HG02885 (cell line): ENCODE measurements at regions not wholly inside any gene's neighbourhood (a gene's known extent, or its start where the extent isn't known, plus 50 kb on each side); places are given as distances from the start of the nearest gene placed in this dataset.
"Not testable (repeated sequence)": the region's sequence is repeated elsewhere in the genome, so short reads cannot be mapped to it uniquely, and the experiment has no call there.

Experiments used
- ATAC-seq: cut with Tn5 transposase; IDR thresholded peaks from one replicate; pipeline ENCODE4 v1.9.1; 2021; ENCODE audit warnings: mild to moderate bottlenecking; ENCODE audit not compliant: unreplicated experiment, poor library complexity

- ATAC-seq: no peak
Observed at GRCh38 chr3:27661797-27662196, 60.3 kb downstream of the EOMES start.

GRCh38 chr3:27659279-27660021, 62.7 kb downstream of the EOMES start:
- peak; percentile 83 for ATAC-seq

GRCh38 chr3:27658741-27659140, 63.4 kb downstream of the EOMES start:
- ATAC-seq: no peak

- no peak for ATAC-seq
Observed at GRCh38 chr3:27657871-27658270, 64.3 kb downstream of the EOMES start.

- no peak for ATAC-seq
Observed at GRCh38 chr3:27657404-27657803, 64.7 kb downstream of the EOMES start.

GRCh38 chr3:27656790-27657189, 65.3 kb downstream of the EOMES start:
- no peak for ATAC-seq

GRCh38 chr3:27655547-27655946, 66.6 kb downstream of the EOMES start:
- ATAC-seq: no peak

GRCh38 chr3:27653803-27654558, 68.1 kb downstream of the EOMES start:
- ATAC-seq: no peak

GRCh38 chr3:27649277-27649676, 72.8 kb downstream of the EOMES start:
- no peak for ATAC-seq

GRCh38 chr3:27646896-27647295, 75.2 kb downstream of the EOMES start:
- no peak for ATAC-seq

- no peak for ATAC-seq
Observed at GRCh38 chr3:27644941-27645340, 77.2 kb downstream of the EOMES start.

GRCh38 chr3:27643355-27643754, 78.8 kb downstream of the EOMES start:
- no peak for ATAC-seq

GRCh38 chr3:27642796-27643195, 79.3 kb downstream of the EOMES start:
- no peak for ATAC-seq

- ATAC-seq: no peak
Observed at GRCh38 chr3:27641888-27642601, 80.1 kb downstream of the EOMES start.

- no peak for ATAC-seq
Observed at GRCh38 chr3:27641271-27641800, 80.8 kb downstream of the EOMES start.

- no peak for ATAC-seq
Observed at GRCh38 chr3:27639271-27639670, 82.9 kb downstream of the EOMES start.

GRCh38 chr3:27638594-27638993, 83.5 kb downstream of the EOMES start:
- no peak for ATAC-seq

GRCh38 chr3:27637346-27637995, 84.7 kb downstream of the EOMES start:
- no peak for ATAC-seq

- ATAC-seq: not testable (repeated sequence)
Observed at GRCh38 chr3:27635006-27635405, 87.1 kb downstream of the EOMES start.

- peak; percentile 24 for ATAC-seq
Observed at GRCh38 chr3:27633224-27633545, 88.9 kb downstream of the EOMES start.
